Heart left ventricle (tissue), 16 donors: ENCODE measurements at regions not wholly inside any gene's neighbourhood (a gene's known extent, or its start where the extent isn't known, plus 50 kb on each side); places are given as distances from the start of the nearest gene placed in this dataset.

ENCODE experiments used
- ATAC-seq, 4 donors: fragments of 200-7000 bp; cut with Tn5 transposase; one replicate each; pipeline ENCODE4 v1.9.1; 2020 to 2022; ENCODE audit warnings: moderate library complexity in 4 of 4, mild to moderate bottlenecking in 3 of 4, moderate number of reproducible peaks in 1 of 4
- DNase-seq, 5 donors: peaks; one replicate each; pipeline ENCODE4 v3.0.0-alpha.2; 2020
- H3K27ac ChIP-seq, 12 donors: fragments of 200-600 bp; sonication (generic) in 4 of 12; one replicate each; pipeline versions ENCODE4 v1.5.0 to v1.8.0; 2016 to 2022; ENCODE audit warnings: mild to moderate bottlenecking in 2 of 12
- H3K27me3 ChIP-seq, 9 donors: fragments of 200-600 bp; sonication (generic) in 2 of 9; one replicate each; pipeline versions ENCODE4 v1.5.1 to v1.8.0; 2016 to 2022; ENCODE audit warnings: mild to moderate bottlenecking in 3 of 9
- H3K36me3 ChIP-seq, 9 donors: fragments of 200-600 bp; sonication (generic) in 2 of 9; one replicate each; pipeline versions ENCODE4 v1.5.0 to v1.8.0; 2018 to 2022; ENCODE audit warnings: mild to moderate bottlenecking in 2 of 9
- H3K4me1 ChIP-seq, 12 donors: fragments of 200-600 bp; sonication (generic) in 4 of 12; one replicate each; pipeline versions ENCODE4 v1.5.0 to v1.8.0; 2016 to 2022; ENCODE audit warnings: mild to moderate bottlenecking in 3 of 12
- H3K4me3 ChIP-seq, 12 donors: fragments of 200-600 bp; sonication (generic) in 4 of 12; one replicate each; pipeline versions ENCODE4 v1.5.0 to v1.8.0; 2017 to 2022; ENCODE audit warnings: mild to moderate bottlenecking in 9 of 12, moderate library complexity in 4 of 12
- H3K9me3 ChIP-seq, 12 donors: fragments of 200-600 bp; sonication (generic) in 4 of 12; one replicate each; pipeline versions ENCODE4 v1.5.0 to v1.8.0; 2016 to 2022; ENCODE audit warnings: mild to moderate bottlenecking in 1 of 12
- CTCF ChIP-seq, 12 donors: fragments of 200-600 bp; sonication (generic) in 4 of 12; IDR thresholded peaks; one replicate each; pipeline versions ENCODE4 v1.5.0 to v1.8.0; 2018 to 2022; ENCODE audit warnings: antibody characterized with exemption in 12 of 12, mild to moderate bottlenecking in 5 of 12
- POLR2A ChIP-seq, 2 donors: fragments of 450-650 bp; IDR thresholded peaks; one replicate each; pipeline ENCODE4 v1.6.1; 2017; ENCODE audit warnings: antibody characterized with exemption in 2 of 2, mild to moderate bottlenecking in 2 of 2, moderate library complexity in 2 of 2
- WGBS, 4 donors: extraction: QIAGEN DNeasy Blood & Tissue Kit in 2 of 4; methylation state at CpG; one replicate each; pipeline versions ENCODE4 v1.1.5 to v1.1.7; 2013 to 2018; 5-methylcytosine and 5-hydroxymethylcytosine counted together
- intact Hi-C, 10 donors: fragments of 100-400 bp; cut with DNase I; formaldehyde crosslinking; loops; one replicate each; pipeline versions ENCODE4 v1.11.1 to v1.14.2; 2022
- donor health status: ischemic (EF 13 %, LVEDD 7.1; RV severe dilation, severe dysfunction).
- donor health status: healthy with polysubstance abuse.
- donor health status: DM: no; HTN: yes; CAD: no.
- donor health status: DM: no; HTN: no; CAD: no.
- donor health status: ischemic (EF 25% LVEDD 6.9; RV normal size, moderate dysfunction).
- donor health status: ischemic (EF 25% LVEDD 5.7; RV mildly dilated, moderate dysfunction).
- donor health status: healthy.
- donor health status: DM: yes; HTN: yes; CAD: no.
- donor health status: ischemic (EF 35%, LVEDD 5.7; RV mildly dilated, moderate dysfunction).
- donor health status: nonischemic (EF 11% LVEDD 7.7; RV severe dilation, severe dysfunction).
- donor health status: DM: yes; HTN: yes; CAD: no.
- donor health status: PGD.
- donor health status: ischemic (EF 29% LVEDD 5.4; RV normal size, mild dysfunction).
- donor health status: nonischemic (EF 23%, LVEDD 6.1; RV moderate dilation, normal function).

DNA sequence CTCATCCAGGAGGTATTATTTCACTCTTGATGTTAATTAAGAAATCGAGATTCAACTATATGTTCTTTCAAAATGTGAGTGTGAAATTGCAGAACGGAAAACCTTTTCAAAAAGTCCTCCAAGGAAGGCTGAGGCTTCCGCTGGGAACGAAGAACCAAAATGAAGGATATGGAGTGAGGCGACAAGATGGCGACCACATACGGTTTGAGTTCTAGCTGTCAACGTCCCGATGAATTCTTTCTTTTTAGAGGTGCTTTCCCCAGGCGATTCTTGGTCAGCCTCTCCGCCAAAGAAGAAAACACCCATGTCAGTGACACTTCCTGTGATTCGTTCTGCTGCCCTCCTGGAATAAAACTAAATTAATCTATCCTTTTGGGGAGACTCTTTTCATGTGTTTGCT is 78.3 kb upstream of the ADAMTS16 start:
- peaks cover 0 to 5% (median 0%) of the 10 kb centered on the region in 12 donors for H3K4me1 ChIP-seq
- no peaks in the 10 kb centered on the region for H3K27me3 ChIP-seq
- no peak overlapping the region for H3K4me3 ChIP-seq
- TF ChIP-seq POLR2A (IDR thresholded peaks at IDR 0.05) (no peak), CTCF (IDR thresholded peaks at IDR 0.05) (no peak)
- no peaks in the 10 kb centered on the region for H3K36me3 ChIP-seq
- H3K27ac ChIP-seq, result no peak overlapping the region
- intact Hi-C loops, result no loop called here
- no peak for DNase-seq
- H3K9me3 ChIP-seq, result no peaks in the 10 kb centered on the region
- 80 to 86% (median 85%) methylated on average over 12 of the region's 12 CpGs for WGBS, 4 donors
- no peak for ATAC-seq

GRCh38 chr5:5062525-5063302 is 77.4 kb upstream of the ADAMTS16 start:
- no peak for DNase-seq
- H3K4me3 ChIP-seq, result no peak overlapping the region
- 57 to 64% (median 62%) methylated on average over 5 of the region's 5 CpGs for WGBS, 4 donors

DNA sequence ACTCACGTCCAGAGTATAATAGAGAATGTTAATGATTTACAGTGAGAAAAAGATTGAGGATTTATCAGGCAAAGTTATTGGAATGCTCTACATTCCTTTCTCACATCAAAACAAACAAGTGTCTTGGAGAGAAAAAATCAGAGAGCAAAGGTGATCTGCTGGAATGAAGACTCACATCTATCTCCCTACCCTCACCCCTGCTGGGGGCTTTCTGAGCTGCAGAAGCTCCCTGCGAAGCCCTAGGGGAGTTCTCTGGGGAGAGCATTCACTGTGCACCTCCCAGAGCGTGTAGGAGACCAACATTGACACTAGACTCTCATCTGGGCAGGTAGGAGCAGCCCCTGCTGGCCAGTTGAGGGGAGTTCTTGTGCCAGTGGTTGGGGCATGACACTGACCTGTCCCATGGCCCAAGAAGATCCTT is 76.6 kb upstream of the ADAMTS16 start:
- no peak for DNase-seq
- Histone ChIP-seq H3K9me3 (no peaks in the 10 kb centered on the region), H3K27ac (no peak overlapping the region), H3K4me1 (peaks cover 0 to 5% (median 0%) of the 10 kb centered on the region in 12 donors), H3K36me3 (no peaks in the 10 kb centered on the region), H3K27me3 (no peaks in the 10 kb centered on the region), H3K4me3 (no peak overlapping the region)
- TF ChIP-seq CTCF (IDR thresholded peaks at IDR 0.05) (no peak), POLR2A (IDR thresholded peaks at IDR 0.05) (no peak)
- WGBS, 4 donors, result 38 to 63% (median 49%) methylated on average over 3 of the region's 3 CpGs
- no peak for ATAC-seq
- intact Hi-C loops, result no loop called here

More at GRCh38 chr5:5062525-5063302, 77.4 kb upstream of the ADAMTS16 start:
- Histone ChIP-seq H3K36me3 (no peaks in the 10 kb centered on the region), H3K4me1 (peaks cover 0 to 5% (median 0%) of the 10 kb centered on the region in 12 donors), H3K27ac (no peak overlapping the region), H3K27me3 (no peaks in the 10 kb centered on the region), H3K9me3 (no peaks in the 10 kb centered on the region)
- ATAC-seq, result no peak
- intact Hi-C loops, result no loop called here
- no peak for TF ChIP-seq POLR2A (IDR thresholded peaks at IDR 0.05)
- no peak for TF ChIP-seq CTCF (IDR thresholded peaks at IDR 0.05)

DNA sequence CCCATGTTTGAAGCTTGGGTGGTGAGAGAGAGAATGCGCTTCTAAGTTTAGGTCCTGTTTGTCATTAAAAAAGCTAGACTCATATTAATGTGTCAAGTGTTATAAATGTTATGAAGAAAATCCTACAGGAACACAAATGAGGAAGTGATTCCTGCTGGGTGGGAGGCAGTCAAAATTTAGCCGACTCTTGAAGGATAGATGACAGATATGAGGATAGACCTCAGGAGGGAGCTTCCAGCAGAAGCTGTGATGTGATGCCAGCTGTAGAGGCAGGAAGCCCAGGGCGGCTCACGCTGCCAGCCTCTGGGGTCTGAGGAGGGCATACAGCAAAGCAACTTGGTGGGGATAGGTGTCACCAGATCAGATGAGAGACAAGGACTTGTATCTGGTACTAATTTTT is 74.7 kb upstream of the ADAMTS16 start:
- intact Hi-C loops, result no loop called here
- H3K27ac ChIP-seq, result no peak overlapping the region
- DNase-seq (no peak), ATAC-seq (no peak)
- no peak overlapping the region for H3K4me3 ChIP-seq
- H3K9me3 ChIP-seq, result no peaks in the 10 kb centered on the region
- TF ChIP-seq CTCF (IDR thresholded peaks at IDR 0.05) (no peak), POLR2A (IDR thresholded peaks at IDR 0.05) (no peak)
- 88 to 92% (median 90%) methylated on average over 4 of the region's 4 CpGs for WGBS, 4 donors
- no peaks in the 10 kb centered on the region for H3K27me3 ChIP-seq
- peaks cover 0 to 5% (median 0%) of the 10 kb centered on the region in 12 donors for H3K4me1 ChIP-seq
- no peaks in the 10 kb centered on the region for H3K36me3 ChIP-seq
